ENCODE measurements at regions not wholly inside any gene's neighbourhood (a gene's known extent, or its start where the extent isn't known, plus 50 kb on each side); places are given as distances from the start of the nearest gene placed in this dataset.

DNA sequence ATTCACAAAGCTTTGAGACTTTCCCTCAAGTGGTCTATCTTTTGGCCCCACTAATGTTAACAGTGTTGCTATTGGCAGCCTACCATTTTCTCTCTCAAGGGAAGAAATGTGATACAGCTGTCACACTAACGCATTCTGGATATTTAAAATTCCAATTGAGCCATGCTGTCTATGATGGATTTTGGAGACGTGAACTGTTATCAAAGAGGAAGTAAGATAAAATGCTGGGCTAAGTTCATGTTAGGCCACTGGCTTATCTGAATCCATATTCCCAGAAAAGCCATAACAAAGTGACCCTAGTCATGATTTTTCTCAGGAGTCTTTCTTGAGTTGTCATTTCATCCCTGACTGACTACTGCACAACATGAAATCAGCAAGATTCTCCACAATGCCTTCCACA lies 200.2 kb downstream of the PHLDA1 start (continued):
- TF ChIP-seq, protein P1, sequence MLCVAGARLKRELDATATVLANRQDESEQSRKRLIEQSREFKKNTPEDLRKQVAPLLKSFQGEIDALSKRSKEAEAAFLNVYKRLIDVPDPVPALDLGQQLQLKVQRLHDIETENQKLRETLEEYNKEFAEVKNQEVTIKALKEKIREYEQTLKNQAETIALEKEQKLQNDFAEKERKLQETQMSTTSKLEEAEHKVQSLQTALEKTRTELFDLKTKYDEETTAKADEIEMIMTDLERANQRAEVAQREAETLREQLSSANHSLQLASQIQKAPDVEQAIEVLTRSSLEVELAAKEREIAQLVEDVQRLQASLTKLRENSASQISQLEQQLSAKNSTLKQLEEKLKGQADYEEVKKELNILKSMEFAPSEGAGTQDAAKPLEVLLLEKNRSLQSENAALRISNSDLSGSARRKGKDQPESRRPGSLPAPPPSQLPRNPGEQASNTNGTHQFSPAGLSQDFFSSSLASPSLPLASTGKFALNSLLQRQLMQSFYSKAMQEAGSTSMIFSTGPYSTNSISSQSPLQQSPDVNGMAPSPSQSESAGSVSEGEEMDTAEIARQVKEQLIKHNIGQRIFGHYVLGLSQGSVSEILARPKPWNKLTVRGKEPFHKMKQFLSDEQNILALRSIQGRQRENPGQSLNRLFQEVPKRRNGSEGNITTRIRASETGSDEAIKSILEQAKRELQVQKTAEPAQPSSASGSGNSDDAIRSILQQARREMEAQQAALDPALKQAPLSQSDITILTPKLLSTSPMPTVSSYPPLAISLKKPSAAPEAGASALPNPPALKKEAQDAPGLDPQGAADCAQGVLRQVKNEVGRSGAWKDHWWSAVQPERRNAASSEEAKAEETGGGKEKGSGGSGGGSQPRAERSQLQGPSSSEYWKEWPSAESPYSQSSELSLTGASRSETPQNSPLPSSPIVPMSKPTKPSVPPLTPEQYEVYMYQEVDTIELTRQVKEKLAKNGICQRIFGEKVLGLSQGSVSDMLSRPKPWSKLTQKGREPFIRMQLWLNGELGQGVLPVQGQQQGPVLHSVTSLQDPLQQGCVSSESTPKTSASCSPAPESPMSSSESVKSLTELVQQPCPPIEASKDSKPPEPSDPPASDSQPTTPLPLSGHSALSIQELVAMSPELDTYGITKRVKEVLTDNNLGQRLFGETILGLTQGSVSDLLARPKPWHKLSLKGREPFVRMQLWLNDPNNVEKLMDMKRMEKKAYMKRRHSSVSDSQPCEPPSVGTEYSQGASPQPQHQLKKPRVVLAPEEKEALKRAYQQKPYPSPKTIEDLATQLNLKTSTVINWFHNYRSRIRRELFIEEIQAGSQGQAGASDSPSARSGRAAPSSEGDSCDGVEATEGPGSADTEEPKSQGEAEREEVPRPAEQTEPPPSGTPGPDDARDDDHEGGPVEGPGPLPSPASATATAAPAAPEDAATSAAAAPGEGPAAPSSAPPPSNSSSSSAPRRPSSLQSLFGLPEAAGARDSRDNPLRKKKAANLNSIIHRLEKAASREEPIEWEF (CRISPR knock-in tag; IDR thresholded peaks at IDR 0.05) = no peak
- TF ChIP-seq, protein P2, sequence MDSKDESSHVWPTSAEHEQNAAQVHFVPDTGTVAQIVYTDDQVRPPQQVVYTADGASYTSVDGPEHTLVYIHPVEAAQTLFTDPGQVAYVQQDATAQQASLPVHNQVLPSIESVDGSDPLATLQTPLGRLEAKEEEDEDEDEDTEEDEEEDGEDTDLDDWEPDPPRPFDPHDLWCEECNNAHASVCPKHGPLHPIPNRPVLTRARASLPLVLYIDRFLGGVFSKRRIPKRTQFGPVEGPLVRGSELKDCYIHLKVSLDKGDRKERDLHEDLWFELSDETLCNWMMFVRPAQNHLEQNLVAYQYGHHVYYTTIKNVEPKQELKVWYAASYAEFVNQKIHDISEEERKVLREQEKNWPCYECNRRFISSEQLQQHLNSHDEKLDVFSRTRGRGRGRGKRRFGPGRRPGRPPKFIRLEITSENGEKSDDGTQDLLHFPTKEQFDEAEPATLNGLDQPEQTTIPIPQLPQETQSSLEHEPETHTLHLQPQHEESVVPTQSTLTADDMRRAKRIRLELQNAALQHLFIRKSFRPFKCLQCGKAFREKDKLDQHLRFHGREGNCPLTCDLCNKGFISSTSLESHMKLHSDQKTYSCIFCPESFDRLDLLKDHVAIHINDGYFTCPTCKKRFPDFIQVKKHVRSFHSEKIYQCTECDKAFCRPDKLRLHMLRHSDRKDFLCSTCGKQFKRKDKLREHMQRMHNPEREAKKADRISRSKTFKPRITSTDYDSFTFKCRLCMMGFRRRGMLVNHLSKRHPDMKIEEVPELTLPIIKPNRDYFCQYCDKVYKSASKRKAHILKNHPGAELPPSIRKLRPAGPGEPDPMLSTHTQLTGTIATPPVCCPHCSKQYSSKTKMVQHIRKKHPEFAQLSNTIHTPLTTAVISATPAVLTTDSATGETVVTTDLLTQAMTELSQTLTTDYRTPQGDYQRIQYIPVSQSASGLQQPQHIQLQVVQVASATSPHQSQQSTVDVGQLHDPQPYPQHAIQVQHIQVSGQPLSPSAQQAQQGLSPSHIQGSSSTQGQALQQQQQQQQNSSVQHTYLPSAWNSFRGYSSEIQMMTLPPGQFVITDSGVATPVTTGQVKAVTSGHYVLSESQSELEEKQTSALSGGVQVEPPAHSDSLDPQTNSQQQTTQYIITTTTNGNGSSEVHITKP (IDR thresholded peaks at IDR 0.05; ENCODE audit: partially characterized antibody) = no peak
- TF ChIP-seq JUND (IDR thresholded peaks at IDR 0.05; ENCODE audit: borderline replicate concordance, low read depth, low read length) (0 out of 2 replicates have a peak, but pooled peaks have one; percentile 18), JUND (tag; IDR thresholded peaks at IDR 0.05; ENCODE audit: borderline replicate concordance, low read depth, low read length) (no peak), MAFK (IDR thresholded peaks at IDR 0.05; ENCODE audit: low read length) (no peak), SOX6 (IDR thresholded peaks at IDR 0.05) (peak; percentile 68; the same call in 1 of the 2 replicates), ZBTB11 (CRISPR knock-in tag; IDR thresholded peaks at IDR 0.05) (no peak), FOSL1 (tag; conservative IDR thresholded peaks at IDR 0.05) (peak; percentile 63), KDM1A (IDR thresholded peaks at IDR 0.05) (peak; percentile 18 to 31; a peak in 1 of 4 replicates), ZNF324 (CRISPR knock-in tag; IDR thresholded peaks at IDR 0.05) (no peak), HLTF (IDR thresholded peaks at IDR 0.05) (no peak), TAF9B (IDR thresholded peaks at IDR 0.05; ENCODE audit: partially characterized antibody) (no peak), ZNF311 (CRISPR knock-in tag; IDR thresholded peaks at IDR 0.05) (no peak)
